Gastroesophageal sphincter (tissue), 4 donors: ENCODE measurements at regions not wholly inside any gene's neighbourhood (a gene's known extent, or its start where the extent isn't known, plus 50 kb on each side); places are given as distances from the start of the nearest gene placed in this dataset.

Experiments used
- ATAC-seq: fragments of 150-250 bp; one replicate; pipeline ENCODE4 v1.9.1; 2016; ENCODE audit warnings: mild to moderate bottlenecking, moderate library complexity
- H3K27ac ChIP-seq, 4 donors: fragments of 200-600 bp; sonication (generic) in 3 of 4; 1 replicate in 3 of 4; 2 replicates in 1 of 4; pipeline ENCODE4 v1.5.1; 2016 to 2019
- H3K27me3 ChIP-seq: fragments of 200-600 bp; sonication (generic); one replicate; pipeline ENCODE4 v1.5.1; 2019
- H3K36me3 ChIP-seq, 2 donors: fragments of 200-600 bp; sonication (generic); one replicate each; pipeline ENCODE4 v1.5.1; 2019; ENCODE audit warnings: control low read depth in 1 of 2
- H3K4me1 ChIP-seq, 3 donors: fragments of 200-600 bp; sonication (generic); 1 replicate in 2 of 3; 2 replicates in 1 of 3; pipeline ENCODE4 v1.5.1; 2016 to 2019; ENCODE audit warnings: control low read depth in 2 of 3
- H3K4me3 ChIP-seq, 2 donors: fragments of 200-600 bp; sonication (generic); one replicate each; pipeline ENCODE4 v1.5.1; 2019; ENCODE audit warnings: mild to moderate bottlenecking in 1 of 2, moderate library complexity in 1 of 2
- H3K9me3 ChIP-seq, 3 donors: fragments of 200-600 bp; sonication (generic); one replicate each; pipeline ENCODE4 v1.5.1; 2017 to 2019; ENCODE audit warnings: control low read depth in 2 of 3
- CTCF ChIP-seq, 4 experiments: fragments of 200-600 bp in 2 of 4; fragments of 450-650 bp in 2 of 4; sonication (generic) in 1 of 4; IDR thresholded peaks; one replicate each; pipeline ENCODE4 v1.5.1; 2017 to 2019; ENCODE audit warnings: antibody characterized with exemption in 4 of 4, mild to moderate bottlenecking in 2 of 4, moderate library complexity in 2 of 4
- EP300 ChIP-seq: sonication (generic); formaldehyde crosslinking; IDR thresholded peaks from one replicate; pipeline ENCODE4 v1.6.1; 2017; ENCODE audit warnings: antibody characterized with exemption, mild to moderate bottlenecking
- POLR2A ChIP-seq, 2 donors: fragments of 450-650 bp; IDR thresholded peaks; one replicate each; pipeline ENCODE4 v1.6.1; 2017; ENCODE audit warnings: antibody characterized with exemption in 2 of 2, mild to moderate bottlenecking in 2 of 2, moderate library complexity in 1 of 2
- POLR2AphosphoS5 ChIP-seq: sonication (generic); formaldehyde crosslinking; IDR thresholded peaks from one replicate; pipeline ENCODE4 v1.6.1; 2017; ENCODE audit warnings: antibody characterized with exemption
- WGBS, 2 donors: methylation state at CpG; one replicate each; pipeline ENCODE4 v1.1.5; 2018; ENCODE audit warnings: low coverage in 1 of 2; 5-methylcytosine and 5-hydroxymethylcytosine counted together

- ATAC-seq: no peak
- Histone ChIP-seq H3K27me3 (no peaks in the 10 kb centered on the region), H3K27ac (peak overlapping the region in 3 of 4 donors; percentile 52 to 96 (median 88)), H3K36me3 (no peaks in the 10 kb centered on the region), H3K4me1 (peaks cover 0 to 57% (median 6%) of the 10 kb centered on the region in 3 donors), H3K9me3 (no peaks in the 10 kb centered on the region), H3K4me3 (no peak overlapping the region)
- 73 to 77% methylated on average over 6 to 7 of the region's 7 CpGs for WGBS, 2 donors
- TF ChIP-seq POLR2AphosphoS5 (peak; percentile 51), EP300 (no peak), POLR2A (IDR thresholded peaks at IDR 0.05) (no peak), CTCF (IDR thresholded peaks at IDR 0.05) (no peak)
Observed at GRCh38 chr16:86306011-86306644, 204.2 kb upstream of the FOXF1 start.

- Histone ChIP-seq H3K36me3 (no peaks in the 10 kb centered on the region), H3K4me1 (peaks cover 0 to 55% (median 6%) of the 10 kb centered on the region in 3 donors), H3K4me3 (no peak overlapping the region), H3K27me3 (no peaks in the 10 kb centered on the region), H3K27ac (peak overlapping the region in 3 of 4 donors; percentile 50 to 96 (median 88)), H3K9me3 (no peaks in the 10 kb centered on the region)
- TF ChIP-seq POLR2AphosphoS5: peak; percentile 3
- no peak for TF ChIP-seq EP300
- 56 to 73% methylated on average over 8 to 9 of the region's 9 CpGs for WGBS, 2 donors
- no peak for ATAC-seq
Observed at GRCh38 chr16:86306811-86307513, 203.4 kb upstream of the FOXF1 start.

- Histone ChIP-seq H3K27ac (peak overlapping the region; percentile 48 to 96 (median 71)), H3K4me1 (peaks cover 0 to 51% (median 6%) of the 10 kb centered on the region in 3 donors), H3K36me3 (no peaks in the 10 kb centered on the region), H3K4me3 (no peak overlapping the region), H3K9me3 (no peaks in the 10 kb centered on the region), H3K27me3 (no peaks in the 10 kb centered on the region)
- peak; percentile 65 for ATAC-seq
- WGBS, 2 donors: 43 to 55% methylated on average over 4 to 6 of the region's 6 CpGs
- TF ChIP-seq POLR2A (IDR thresholded peaks at IDR 0.05): no peak
- peak; percentile 36 for TF ChIP-seq EP300
- peak; percentile 88 for TF ChIP-seq POLR2AphosphoS5
- TF ChIP-seq CTCF (IDR thresholded peaks at IDR 0.05): no peak
Observed at GRCh38 chr16:86307514-86307903, 202.8 kb upstream of the FOXF1 start.

- no peaks in the 10 kb centered on the region for H3K36me3 ChIP-seq
- 84 to 100% methylated on average over 2 to 5 of the region's 10 CpGs for WGBS, 2 donors
- H3K27ac ChIP-seq: peak overlapping the region in 2 of 4 donors; percentile 88 to 96
- H3K4me1 ChIP-seq: peaks cover 0 to 41% (median 4%) of the 10 kb centered on the region in 3 donors
- no peaks in the 10 kb centered on the region for H3K27me3 ChIP-seq
- no peaks in the 10 kb centered on the region for H3K9me3 ChIP-seq
- no peak overlapping the region for H3K4me3 ChIP-seq
- TF ChIP-seq CTCF (IDR thresholded peaks at IDR 0.05) (no peak), POLR2A (IDR thresholded peaks at IDR 0.05) (no peak), POLR2AphosphoS5 (no peak), EP300 (no peak)
- ATAC-seq: no peak
Observed at GRCh38 chr16:86308514-86308913, 201.8 kb upstream of the FOXF1 start.

- no peaks in the 10 kb centered on the region for H3K9me3 ChIP-seq
- H3K27me3 ChIP-seq: no peaks in the 10 kb centered on the region
- H3K36me3 ChIP-seq: no peaks in the 10 kb centered on the region
- H3K27ac ChIP-seq: no peak overlapping the region
- peaks cover 0 to 12% (median 0%) of the 10 kb centered on the region in 3 donors for H3K4me1 ChIP-seq
- WGBS, 2 donors: 64 to 66% methylated on average over 8 of the region's 8 CpGs
- H3K4me3 ChIP-seq: no peak overlapping the region
- no peak for TF ChIP-seq POLR2AphosphoS5
- no peak for TF ChIP-seq EP300
- no peak for TF ChIP-seq POLR2A (IDR thresholded peaks at IDR 0.05)
- no peak for TF ChIP-seq CTCF (IDR thresholded peaks at IDR 0.05)
- no peak for ATAC-seq
Observed at GRCh38 chr16:86313631-86314030, 196.7 kb upstream of the FOXF1 start.
